ENCODE measurements at regions not wholly inside any gene's neighbourhood (a gene's known extent, or its start where the extent isn't known, plus 50 kb on each side); places are given as distances from the start of the nearest gene placed in this dataset.

- H2AFZ ChIP-seq, result no peak overlapping the region
- POLR2A ChIA-PET (ENCODE audit: unreplicated experiment), result no interaction called here
- H3K36me3 ChIP-seq (ENCODE audit: low read depth), result no peaks in the 10 kb centered on the region
- H3K9me2 ChIP-seq (ENCODE audit: insufficient read depth), result no peaks in the 10 kb centered on the region
- no peak for TF ChIP-seq CTCF (conservative IDR thresholded peaks at IDR 0.05)
- no peak for TF ChIP-seq EZH2 (IDR thresholded peaks at IDR 0.05; ENCODE audit: low read depth)
- no peaks in the 10 kb centered on the region for H3K27me3 ChIP-seq (ENCODE audit: insufficient read depth, low read depth)
- no peak overlapping the region for H3K4me2 ChIP-seq
- BruUV-seq (replicated peaks), result no TSS peak
- CTCF ChIA-PET, result interaction anchor here (0.6 kb wide), 1 partner anchor 1956 kb away, joined by 5 read pairs; no protein-coding TSS in a partner anchor
- H3K79me2 ChIP-seq (ENCODE audit: low read depth), result no peaks in the 10 kb centered on the region
- no peaks in the 10 kb centered on the region for H3K9me3 ChIP-seq (ENCODE audit: insufficient read depth, low read depth)
- H4K20me1 ChIP-seq (ENCODE audit: insufficient read depth), result no peaks in the 10 kb centered on the region
- H3K27ac ChIP-seq, result no peak overlapping the region
- H3K4me1 ChIP-seq (replicated peaks; ENCODE audit: insufficient read depth), result peaks cover 12% of the 10 kb centered on the region
- H3F3A ChIP-seq (ENCODE audit: insufficient read depth, low read depth), result no peaks in the 10 kb centered on the region
- intact Hi-C loops (cut with micrococcal nuclease; ENCODE audit: unreplicated experiment), result no loop called here
- DNase-seq, result no peak
- H3K4me3 ChIP-seq, result no peak overlapping the region
These were observed 65.4 kb downstream of the GPR6 start for GRCh38 chr6:110043366-110043994.

DNA sequence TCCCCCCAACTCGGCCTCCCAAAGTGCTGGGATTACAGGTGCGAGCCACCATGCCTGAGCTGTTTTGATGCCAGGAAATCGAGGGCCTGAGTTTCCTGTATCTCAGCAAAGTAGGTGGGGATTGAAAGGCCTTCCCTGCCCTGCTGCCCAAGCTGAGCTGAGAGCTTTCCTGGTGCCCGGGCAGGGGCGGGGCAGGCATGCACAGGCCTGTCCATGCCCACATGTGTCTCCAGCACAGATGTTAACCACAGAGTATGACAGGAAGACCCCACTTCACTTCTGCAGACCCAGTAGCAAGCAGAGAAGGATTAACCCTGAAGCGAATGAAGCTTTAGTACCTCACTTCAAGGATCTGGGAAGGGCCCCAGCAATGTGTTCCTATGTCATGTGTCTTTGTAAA lies 66.0 kb downstream of the GPR6 start:
- ChIA-PET POLR2A (ENCODE audit: unreplicated experiment) (no interaction called here), CTCF (interaction anchor here (0.5 to 0.6 kb wide), 3 partner anchors 584 to 1956 kb away, joined by 4 to 5 read pairs (median 5); no protein-coding TSS in a partner anchor)
- H3K36me3 ChIP-seq (ENCODE audit: low read depth), result no peaks in the 10 kb centered on the region
- no peak overlapping the region for H3K4me2 ChIP-seq
- peaks cover 5% of the 10 kb centered on the region for H3K27me3 ChIP-seq (ENCODE audit: insufficient read depth, low read depth)
- no peaks in the 10 kb centered on the region for H3F3A ChIP-seq (ENCODE audit: insufficient read depth, low read depth)
- BruUV-seq (replicated peaks), result no TSS peak
- no peak overlapping the region for H3K27ac ChIP-seq
- no peaks in the 10 kb centered on the region for H3K9me3 ChIP-seq (ENCODE audit: insufficient read depth, low read depth)
- H3K4me1 ChIP-seq (replicated peaks; ENCODE audit: insufficient read depth), result peaks cover 8% of the 10 kb centered on the region
- TF ChIP-seq CTCF (conservative IDR thresholded peaks at IDR 0.05), result no peak
- TF ChIP-seq EZH2 (IDR thresholded peaks at IDR 0.05; ENCODE audit: low read depth), result no peak
- no peak overlapping the region for H3K4me3 ChIP-seq
- no peaks in the 10 kb centered on the region for H4K20me1 ChIP-seq (ENCODE audit: insufficient read depth)
- no peaks in the 10 kb centered on the region for H3K79me2 ChIP-seq (ENCODE audit: low read depth)
- intact Hi-C loops (cut with micrococcal nuclease; ENCODE audit: unreplicated experiment), result no loop called here
- DNase-seq, result peak in 1 of 2 experiments; percentile 31
- no peaks in the 10 kb centered on the region for H3K9me2 ChIP-seq (ENCODE audit: insufficient read depth)
- H2AFZ ChIP-seq, result no peak overlapping the region

DNA sequence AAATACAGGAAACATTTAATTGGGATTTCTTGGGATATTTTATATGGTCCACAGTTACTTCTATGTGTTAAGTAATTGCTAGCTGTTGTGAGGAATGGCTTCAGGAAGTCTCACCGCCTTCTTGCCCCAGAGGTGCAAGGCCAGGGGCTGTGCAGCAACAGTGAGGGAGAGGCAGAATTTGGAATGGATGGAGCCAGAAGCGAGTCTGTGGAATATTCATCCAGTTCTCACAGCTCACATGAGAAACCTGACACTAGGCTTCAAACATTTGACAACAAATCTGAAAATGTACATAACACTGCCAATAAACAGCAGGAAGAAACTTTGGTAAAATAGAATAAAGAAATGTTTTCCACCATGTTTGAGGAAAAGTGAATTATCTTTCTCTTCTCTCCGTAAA lies 66.5 kb downstream of the GPR6 start:
- Histone ChIP-seq H3K27me3 (ENCODE audit: insufficient read depth, low read depth) (peaks cover 9% of the 10 kb centered on the region), H3K79me2 (ENCODE audit: low read depth) (no peaks in the 10 kb centered on the region), H2AFZ (no peak overlapping the region), H3K27ac (no peak overlapping the region), H3K4me2 (no peak overlapping the region), H3K9me2 (ENCODE audit: insufficient read depth) (no peaks in the 10 kb centered on the region), H4K20me1 (ENCODE audit: insufficient read depth) (no peaks in the 10 kb centered on the region), H3K4me3 (no peak overlapping the region), H3K9me3 (ENCODE audit: insufficient read depth, low read depth) (no peaks in the 10 kb centered on the region), H3F3A (ENCODE audit: insufficient read depth, low read depth) (no peaks in the 10 kb centered on the region), H3K36me3 (ENCODE audit: low read depth) (no peaks in the 10 kb centered on the region), H3K4me1 (replicated peaks; ENCODE audit: insufficient read depth) (peaks cover 5% of the 10 kb centered on the region)
- ChIA-PET CTCF (interaction anchor here (0.5 to 0.6 kb wide), 2 partner anchors 584 to 954 kb away, joined by 4 to 5 read pairs; no protein-coding TSS in a partner anchor), POLR2A (ENCODE audit: unreplicated experiment) (no interaction called here)
- BruUV-seq (replicated peaks), result no TSS peak
- DNase-seq, result no peak
- intact Hi-C loops (cut with micrococcal nuclease; ENCODE audit: unreplicated experiment), result no loop called here
- no peak for TF ChIP-seq EZH2 (IDR thresholded peaks at IDR 0.05; ENCODE audit: low read depth)
- TF ChIP-seq CTCF (conservative IDR thresholded peaks at IDR 0.05), result no peak
